Activated CD8-positive, alpha-beta memory T cell treated with anti-CD3 and anti-CD28 coated beads for 4 hours (primary cell): ENCODE measurements at regions not wholly inside any gene's neighbourhood (a gene's known extent, or its start where the extent isn't known, plus 50 kb on each side); places are given as distances from the start of the nearest gene placed in this dataset.

Experiments
- DNase-seq, 2 donors: peaks; one replicate each; pipeline ENCODE4 v3.0.0-alpha.2; 2020; ENCODE audit warnings: low read depth in 2 of 2

- no peak for DNase-seq
Observed at GRCh38 chr3:194804796-194805195, 119.1 kb downstream of the FAM43A start.

DNA sequence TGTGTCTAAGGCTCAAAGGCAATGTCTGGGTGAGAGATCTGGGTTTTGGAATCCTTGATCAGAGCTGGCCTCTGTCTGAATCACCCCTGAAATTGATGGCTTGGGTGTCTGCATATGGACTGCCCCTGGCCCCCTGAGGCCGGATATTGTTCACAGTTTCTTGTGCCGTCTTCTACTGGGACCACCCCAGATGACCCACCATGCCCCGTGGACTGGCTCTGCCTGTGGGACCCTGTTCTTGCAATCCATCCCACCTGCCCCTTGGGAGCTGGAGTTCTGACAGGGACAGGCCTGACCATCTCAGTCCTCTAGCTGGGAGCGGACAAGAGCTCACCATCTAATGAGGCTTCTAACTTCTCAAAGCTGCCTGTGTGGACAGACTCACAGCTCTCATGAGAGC lies 119.9 kb downstream of the FAM43A start:
- no peak for DNase-seq

- DNase-seq = no peak
Observed at GRCh38 chr3:194806991-194807630, 121.4 kb downstream of the FAM43A start.

GRCh38 chr3:194808640-194809097 lies 123.0 kb downstream of the FAM43A start:
- no peak for DNase-seq

GRCh38 chr3:194809382-194809781 lies 123.7 kb downstream of the FAM43A start:
- no peak for DNase-seq

DNA sequence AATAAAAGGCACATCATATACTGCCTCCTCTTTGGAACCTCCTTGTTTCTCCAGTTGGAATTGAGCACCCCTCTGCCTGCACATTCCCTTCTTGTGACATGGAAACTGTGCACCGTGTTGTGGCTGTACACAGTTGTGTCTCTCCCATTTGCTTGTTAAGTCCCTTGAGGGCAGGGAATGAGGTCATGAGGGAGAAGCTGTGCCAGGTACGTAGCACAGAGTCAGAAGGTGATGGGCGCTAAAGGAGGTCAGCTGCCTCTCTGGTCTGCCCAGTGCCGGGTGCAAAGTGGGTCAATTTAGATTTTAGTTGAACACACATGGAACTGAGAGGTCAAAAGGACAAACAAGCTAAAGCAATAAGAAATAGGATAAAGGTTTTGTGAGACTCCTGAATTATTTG lies 124.4 kb downstream of the FAM43A start:
- no peak for DNase-seq

GRCh38 chr3:194811118-194811517 lies 125.4 kb downstream of the FAM43A start:
- no peak for DNase-seq

GRCh38 chr3:194812176-194812575 lies 126.5 kb downstream of the FAM43A start:
- no peak for DNase-seq

DNA sequence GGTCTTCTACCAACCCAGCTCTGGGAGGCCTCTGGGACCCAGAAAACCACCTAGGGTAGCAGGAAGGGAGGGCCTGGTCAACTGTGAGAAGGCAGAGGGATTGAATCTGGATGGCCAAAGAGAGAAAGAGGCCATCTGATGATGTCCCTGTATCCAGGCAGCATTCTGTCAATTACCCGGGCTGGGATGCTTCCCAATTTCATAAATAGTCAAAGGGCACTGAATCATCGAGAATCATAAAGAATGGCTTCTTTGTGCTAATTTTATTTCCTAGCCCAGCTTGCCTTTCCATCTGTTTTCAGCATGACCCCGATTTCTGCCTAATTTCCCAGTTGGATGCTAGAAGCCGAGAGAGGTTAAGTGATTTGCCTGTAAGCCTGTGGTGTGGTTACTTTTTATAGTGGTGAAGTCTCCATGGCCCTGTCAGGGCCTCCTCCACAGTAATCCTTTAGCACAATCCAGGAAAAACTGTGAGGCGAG lies 129.2 kb downstream of the FAM43A start:
- no peak for DNase-seq

DNA sequence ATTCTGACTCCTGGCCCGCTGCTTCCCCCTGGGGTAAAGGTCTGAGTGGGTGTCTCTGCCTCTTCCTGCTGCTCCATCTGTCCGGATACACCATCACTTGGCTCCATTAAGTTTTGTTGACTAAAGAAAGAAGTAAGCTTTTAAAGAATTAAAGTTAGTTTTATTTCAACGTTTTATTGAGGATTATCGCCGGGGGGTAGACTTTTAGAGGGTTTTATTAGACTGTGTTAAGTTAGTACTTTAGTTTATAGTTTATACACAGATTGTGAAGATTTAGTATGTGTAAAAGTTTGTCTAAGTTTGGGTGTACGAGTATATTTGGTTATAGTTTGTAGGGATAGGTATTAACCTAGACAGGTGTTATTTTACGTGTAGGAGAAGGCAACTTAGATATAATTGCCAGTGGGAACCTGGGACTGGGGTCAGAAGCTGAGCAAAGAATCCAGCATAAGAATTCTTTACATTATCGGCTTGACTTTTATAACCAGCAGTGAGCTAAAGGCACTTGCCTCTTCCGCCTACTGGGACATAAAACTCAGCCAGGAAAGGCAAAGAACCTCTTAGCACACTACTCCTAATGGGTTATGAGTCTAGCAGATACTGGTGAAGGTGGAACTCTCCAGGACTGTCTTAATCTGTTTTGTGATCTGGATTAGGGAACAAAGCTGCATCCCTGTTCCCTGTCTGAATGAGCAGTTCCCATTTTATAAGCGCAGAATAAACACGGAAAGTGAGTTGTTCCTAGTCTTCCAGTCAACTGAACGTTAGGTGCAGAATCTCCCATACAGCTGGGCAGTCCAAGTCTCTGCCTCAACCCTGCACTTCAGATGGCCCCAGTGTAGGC lies 131.3 kb downstream of the FAM43A start:
- no peak for DNase-seq

GRCh38 chr3:194817592-194817930 lies 131.9 kb downstream of the FAM43A start:
- no peak for DNase-seq

DNA sequence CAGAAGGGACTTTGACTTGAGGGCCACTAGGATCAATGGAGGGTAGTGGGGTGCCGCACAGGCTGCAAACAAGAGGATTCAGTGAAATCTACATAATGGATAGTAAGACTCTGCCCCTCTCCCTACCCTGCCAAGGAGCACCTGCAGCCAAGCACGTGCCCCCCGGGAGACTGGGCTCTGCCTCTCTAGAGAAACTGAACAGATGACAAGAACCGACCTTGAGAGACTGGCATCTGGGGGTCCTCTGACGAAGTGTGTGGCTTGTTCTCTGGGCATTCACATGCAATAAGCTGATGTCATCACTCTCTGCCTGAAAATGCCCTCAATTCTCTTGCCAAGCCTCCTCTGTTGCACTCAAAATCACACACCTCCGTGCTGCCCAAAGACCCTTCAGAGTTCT lies 132.3 kb downstream of the FAM43A start:
- no peak for DNase-seq

DNA sequence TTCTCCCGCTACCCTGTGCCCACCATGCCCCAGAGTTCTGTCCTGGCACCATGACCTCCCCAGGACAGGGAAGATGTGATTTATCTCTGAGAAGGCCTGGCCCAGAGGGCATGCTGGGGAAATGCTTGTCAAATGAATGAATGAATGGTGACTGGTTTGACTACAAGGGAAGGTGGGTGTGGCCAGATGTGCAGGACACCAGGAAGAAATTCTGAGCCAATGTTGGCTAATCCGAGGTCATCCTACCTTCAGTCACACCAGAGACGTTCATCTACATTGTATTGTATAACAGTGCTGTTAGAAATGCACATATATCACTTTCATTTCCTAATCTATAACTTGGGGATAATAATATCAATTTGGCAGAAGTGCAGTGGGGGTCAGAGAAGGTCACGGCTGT lies 138.4 kb downstream of the FAM43A start:
- no peak for DNase-seq

GRCh38 chr3:194824701-194825111 lies 139.0 kb downstream of the FAM43A start:
- no peak for DNase-seq

DNA sequence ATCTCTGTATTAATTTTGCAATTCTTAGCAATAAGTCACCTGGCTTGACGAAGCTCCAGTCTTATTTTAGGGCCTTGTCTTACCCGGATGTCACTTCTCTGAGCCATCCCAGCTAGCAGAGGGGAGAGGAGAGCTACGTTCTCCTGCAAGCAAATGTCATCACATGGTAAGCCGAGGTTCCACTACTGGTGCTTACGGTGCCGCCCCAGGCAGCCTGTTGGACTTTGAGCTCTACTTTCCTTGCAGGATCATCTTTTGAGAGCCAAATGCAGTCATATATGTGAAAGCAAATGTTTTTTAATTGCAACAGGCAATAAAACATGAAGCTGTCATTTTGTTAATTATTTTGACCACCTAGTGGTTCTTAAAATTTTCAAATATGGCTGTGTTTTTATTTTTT lies 140.9 kb downstream of the FAM43A start:
- DNase-seq = no peak

GRCh38 chr3:194827486-194827885 lies 141.8 kb downstream of the FAM43A start:
- DNase-seq = no peak

DNA sequence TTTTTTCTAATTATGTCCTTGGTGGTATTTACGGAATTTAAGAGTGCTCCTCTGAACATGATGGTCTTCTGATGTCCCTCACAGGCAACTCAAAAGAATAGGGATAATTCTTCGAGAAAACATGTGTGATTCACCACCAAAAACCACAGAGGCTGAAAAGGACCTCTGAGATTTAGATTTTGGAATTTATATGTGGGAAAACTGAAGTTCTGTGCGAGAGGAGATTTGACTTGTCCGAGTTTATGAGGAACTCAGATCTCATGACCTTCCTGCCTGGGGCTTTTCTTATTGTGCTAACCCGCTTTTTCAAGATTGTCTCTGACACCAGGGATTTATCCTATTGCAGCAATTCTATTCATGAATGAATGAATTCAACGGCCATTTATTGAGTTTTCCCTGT lies 142.4 kb downstream of the FAM43A start:
- DNase-seq = no peak

- no peak for DNase-seq
Observed at GRCh38 chr3:194828926-194829325, 143.2 kb downstream of the FAM43A start.

DNA sequence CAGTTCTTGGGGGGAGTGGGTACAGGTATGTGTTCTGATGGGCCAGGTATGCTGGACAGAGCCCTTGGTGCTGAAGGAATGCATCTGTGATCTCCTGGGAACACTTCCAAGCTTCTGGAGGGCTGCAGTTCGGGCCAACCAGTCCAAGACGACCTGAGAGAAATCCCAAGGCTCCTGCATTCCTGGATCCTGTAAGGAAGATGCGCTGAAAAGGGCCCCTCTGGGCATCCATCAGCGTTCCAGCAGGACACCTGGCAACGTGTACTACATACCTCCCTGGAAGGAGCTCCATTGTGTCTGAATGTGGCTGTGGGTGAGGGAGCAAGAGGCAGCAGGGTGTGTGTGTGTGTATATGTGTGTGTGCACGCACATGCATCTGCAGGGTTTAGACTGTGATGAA lies 144.7 kb downstream of the FAM43A start:
- no peak for DNase-seq

DNA sequence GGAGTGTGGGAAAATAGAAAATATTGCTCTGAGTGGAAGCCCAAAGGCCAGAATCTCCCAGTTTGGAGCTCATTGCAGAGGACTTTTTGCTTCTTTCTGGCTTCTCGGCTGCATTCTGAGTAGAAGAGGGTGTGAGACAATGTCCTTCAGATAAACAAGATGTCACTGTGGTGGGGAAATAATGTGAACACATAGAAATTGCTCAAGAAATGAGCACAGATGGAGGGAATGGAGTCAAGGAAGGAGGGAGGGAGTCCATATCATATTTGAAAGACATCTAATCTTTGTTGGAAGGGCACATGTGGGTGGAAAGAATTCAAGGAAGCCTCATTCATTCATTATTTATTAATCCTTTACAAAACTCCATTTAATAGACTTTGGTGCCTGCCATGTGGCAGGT lies 145.3 kb downstream of the FAM43A start:
- DNase-seq = no peak

DNA sequence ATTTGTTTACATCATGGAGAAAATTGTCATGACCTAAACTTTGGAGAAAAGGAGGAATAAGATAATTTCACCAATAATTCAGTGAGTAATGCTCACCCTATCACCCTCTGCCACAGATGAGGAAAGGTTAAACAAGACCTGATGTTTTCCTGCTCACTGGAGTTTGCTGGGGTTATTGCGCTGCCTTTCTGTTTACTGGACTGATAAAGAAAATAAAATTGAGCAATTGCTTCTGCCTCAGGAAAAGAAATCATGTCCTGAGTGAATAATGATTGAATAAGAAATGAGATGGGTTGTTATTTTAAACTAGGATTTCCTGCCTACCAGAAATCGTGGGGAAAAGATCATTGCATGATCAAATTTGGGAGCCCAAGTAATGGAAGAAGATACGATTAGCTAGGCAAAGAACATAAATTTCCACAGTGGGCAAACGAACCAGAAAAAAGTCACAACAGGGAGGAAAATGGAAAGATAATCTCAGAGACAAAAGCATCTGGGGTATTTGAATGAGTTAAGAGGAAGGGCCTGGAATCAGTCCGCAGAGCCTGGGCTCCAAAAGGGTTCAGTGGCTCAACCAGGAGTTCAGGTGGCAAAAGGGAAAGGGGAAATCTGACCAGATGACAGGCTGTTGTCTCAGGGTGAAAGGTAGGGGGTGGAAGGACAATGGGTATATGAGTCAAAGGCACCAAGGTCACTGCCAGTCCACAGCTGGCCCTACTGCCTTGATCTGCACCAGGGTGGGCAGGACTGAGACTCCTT lies 146.8 kb downstream of the FAM43A start:
- no peak for DNase-seq

DNA sequence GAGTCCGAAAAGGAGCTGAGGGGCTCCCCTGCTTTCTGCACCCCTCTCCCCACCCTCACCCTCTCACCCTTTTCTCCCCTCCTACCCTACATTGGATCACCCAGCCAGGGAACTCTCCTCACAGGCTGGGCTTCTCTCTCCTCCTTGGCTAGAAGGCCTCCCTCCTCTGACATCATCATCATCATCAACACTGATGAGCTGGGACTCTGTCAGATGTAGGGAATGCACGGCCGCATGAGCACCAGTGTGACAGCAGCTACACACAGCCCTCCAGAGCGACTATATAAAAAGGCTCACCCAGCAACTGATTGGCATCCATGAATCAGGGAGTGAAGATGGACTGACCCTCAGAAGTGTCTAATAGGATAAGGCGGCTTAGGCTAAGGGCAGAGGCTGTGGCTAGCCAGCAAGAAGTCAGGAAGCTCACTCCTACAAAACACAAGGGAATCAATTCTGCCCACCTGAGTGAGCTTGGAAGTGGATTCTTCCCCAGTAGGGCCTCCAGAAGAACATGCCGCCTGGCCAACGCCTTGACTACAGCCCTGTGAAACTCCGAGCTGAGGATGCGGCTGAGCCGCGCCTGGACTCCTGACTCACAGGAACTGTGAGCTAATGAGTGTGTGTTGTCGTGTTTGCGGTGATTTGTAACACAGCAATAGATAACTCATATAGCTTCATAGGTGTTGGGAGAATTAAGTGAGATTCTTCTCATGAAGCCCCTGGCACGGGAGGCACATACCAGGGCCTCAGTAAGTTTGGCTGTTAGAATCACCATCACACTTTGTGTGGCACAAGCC lies 147.6 kb downstream of the FAM43A start:
- DNase-seq = no peak
